ENCODE measurements at regions not wholly inside any gene's neighbourhood (a gene's known extent, or its start where the extent isn't known, plus 50 kb on each side); places are given as distances from the start of the nearest gene placed in this dataset.
"Not testable (repeated sequence)": the region's sequence is repeated elsewhere in the genome, so short reads cannot be mapped to it uniquely, and the experiment has no call there.

- no peak overlapping the region for H3K27ac ChIP-seq
- DNase-seq, result no peak
- peaks cover 0 to 10% (median 2%) of the 10 kb centered on the region in 8 donors for H3K9me3 ChIP-seq
- intact Hi-C loops (cut with DNase I; ENCODE audit: low total_unique reads), result no loop called here
- no peaks in the 10 kb centered on the region for H3K36me3 ChIP-seq
- TF ChIP-seq POLR2A (IDR thresholded peaks at IDR 0.05) (no peak), POLR2AphosphoS5 (IDR thresholded peaks at IDR 0.05) (no peak), CTCF (IDR thresholded peaks at IDR 0.05 in 8 of 11, conservative IDR thresholded peaks at IDR 0.05 in 3 of 11) (no peak)
- no peaks in the 10 kb centered on the region for H3K27me3 ChIP-seq (replicated peaks in 1 of 7)
- H3K4me3 ChIP-seq, result no peak overlapping the region
- no peaks in the 10 kb centered on the region for H3K4me1 ChIP-seq
Observed at GRCh38 chr16:52298769-52299168, 248.2 kb downstream of the TOX3 start.

- H3K27me3 ChIP-seq (replicated peaks in 1 of 7); H3K36me3 ChIP-seq; H3K27ac ChIP-seq; H3K4me1 ChIP-seq; DNase-seq; H3K4me3 ChIP-seq; intact Hi-C loops (cut with DNase I; ENCODE audit: low total_unique reads): not testable (repeated sequence)
- 70 to 79% (median 75%) methylated on average over 4 of the region's 4 CpGs for WGBS, 5 donors
- peaks cover 0 to 10% (median 2%) of the 10 kb centered on the region in 8 donors for H3K9me3 ChIP-seq
Observed at GRCh38 chr16:52296706-52297315, 250.1 kb downstream of the TOX3 start.

DNA sequence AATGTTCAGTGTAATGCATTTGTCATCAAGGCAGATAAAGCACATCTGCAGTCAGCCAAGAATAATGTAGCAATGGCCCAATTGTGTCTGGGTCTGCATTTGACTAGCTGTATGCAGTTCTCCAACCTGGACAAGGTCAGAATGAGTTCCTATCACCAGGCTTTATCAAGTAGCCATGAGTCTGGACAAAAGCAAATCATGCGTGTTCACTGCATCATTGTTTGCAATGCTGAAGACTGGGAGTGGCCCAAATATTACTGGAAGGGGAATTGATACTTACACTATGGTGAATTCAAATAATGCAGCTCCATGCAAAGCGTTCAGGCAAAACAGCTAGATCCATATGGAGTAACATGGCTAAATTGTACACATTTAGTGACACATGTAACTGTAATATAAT lies 250.9 kb downstream of the TOX3 start:
- Histone ChIP-seq H3K27ac (no peak overlapping the region), H3K4me3 (no peak overlapping the region), H3K9me3 (peaks cover 0 to 10% (median 2%) of the 10 kb centered on the region in 8 donors), H3K4me1 (no peaks in the 10 kb centered on the region), H3K36me3 (no peaks in the 10 kb centered on the region), H3K27me3 (replicated peaks in 1 of 7) (no peaks in the 10 kb centered on the region)
- DNase-seq, result no peak
- 81 to 92% (median 84%) methylated on average over 2 of the region's 2 CpGs for WGBS, 5 donors
- TF ChIP-seq POLR2AphosphoS5 (IDR thresholded peaks at IDR 0.05) (no peak), CTCF (IDR thresholded peaks at IDR 0.05 in 8 of 11, conservative IDR thresholded peaks at IDR 0.05 in 3 of 11) (no peak), POLR2A (IDR thresholded peaks at IDR 0.05) (no peak)
- intact Hi-C loops (cut with DNase I; ENCODE audit: low total_unique reads), result no loop called here

- TF ChIP-seq POLR2AphosphoS5 (IDR thresholded peaks at IDR 0.05), result no peak
- TF ChIP-seq POLR2A (IDR thresholded peaks at IDR 0.05), result no peak
- TF ChIP-seq CTCF (IDR thresholded peaks at IDR 0.05 in 8 of 11, conservative IDR thresholded peaks at IDR 0.05 in 3 of 11), result no peak
- Histone ChIP-seq H3K27me3 (replicated peaks in 1 of 7) (no peaks in the 10 kb centered on the region), H3K9me3 (peaks cover 0 to 10% (median 2%) of the 10 kb centered on the region in 8 donors), H3K36me3 (no peaks in the 10 kb centered on the region), H3K27ac (no peak overlapping the region), H3K4me3 (no peak overlapping the region), H3K4me1 (no peaks in the 10 kb centered on the region)
- DNase-seq, result no peak
- 67 to 74% (median 72%) methylated on average over 3 of the region's 3 CpGs for WGBS, 5 donors
- intact Hi-C loops (cut with DNase I; ENCODE audit: low total_unique reads), result no loop called here
Observed at GRCh38 chr16:52294660-52295059, 252.3 kb downstream of the TOX3 start.

- no peak overlapping the region for H3K4me3 ChIP-seq
- no peaks in the 10 kb centered on the region for H3K36me3 ChIP-seq
- no peaks in the 10 kb centered on the region for H3K27me3 ChIP-seq (replicated peaks in 1 of 7)
- DNase-seq, result no peak
- TF ChIP-seq POLR2A (IDR thresholded peaks at IDR 0.05) (no peak), CTCF (IDR thresholded peaks at IDR 0.05 in 8 of 11, conservative IDR thresholded peaks at IDR 0.05 in 3 of 11) (no peak), POLR2AphosphoS5 (IDR thresholded peaks at IDR 0.05) (no peak)
- no peak overlapping the region for H3K27ac ChIP-seq
- no peaks in the 10 kb centered on the region for H3K4me1 ChIP-seq
- intact Hi-C loops (cut with DNase I; ENCODE audit: low total_unique reads), result no loop called here
- 41 to 66% (median 48%) methylated on average over 2 of the region's 2 CpGs for WGBS, 5 donors
- H3K9me3 ChIP-seq, result peaks cover 0 to 6% (median 0%) of the 10 kb centered on the region in 8 donors
Observed at GRCh38 chr16:52293204-52293603, 253.7 kb downstream of the TOX3 start.
